GM12875 (cell line): ENCODE measurements at regions not wholly inside any gene's neighbourhood (a gene's known extent, or its start where the extent isn't known, plus 50 kb on each side); places are given as distances from the start of the nearest gene placed in this dataset.

ENCODE experiments used
- H3K4me3 ChIP-seq: one replicate; pipeline ENCODE4 v1.5.1; 2011; ENCODE audit warnings: low read depth, low read length, control low read depth
- TF ChIP-seq, protein P1 (sequence below): IDR thresholded peaks from 2 replicates; pipeline ENCODE4 v1.5.1; 2011; ENCODE audit warnings: low read depth, mild to moderate bottlenecking, control low read depth, inconsistent platforms, low read length, moderate library complexity, borderline replicate concordance; ENCODE audit not compliant: insufficient read depth

DNA sequence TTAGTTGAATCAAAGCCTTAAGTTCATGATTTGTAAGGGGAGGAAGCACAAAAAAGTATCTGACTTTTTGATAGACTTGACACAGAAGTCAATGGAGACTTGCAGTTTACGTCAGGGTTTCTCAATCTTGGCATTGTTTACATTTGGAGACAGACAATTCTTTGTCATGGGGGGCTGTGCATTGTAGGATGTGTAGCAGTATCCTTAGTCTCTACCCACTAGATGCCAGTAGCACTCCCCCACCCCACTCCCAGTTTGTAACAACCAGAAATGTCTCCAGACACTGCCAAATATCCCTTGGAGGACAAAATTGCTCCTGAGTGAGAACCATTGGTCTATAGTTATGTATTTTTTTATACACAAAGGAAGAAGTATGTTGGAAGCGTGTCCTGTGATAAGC, 434.1 kb downstream of the RFPL4B start:
- H3K4me3 ChIP-seq, result no peak overlapping the region
- TF ChIP-seq, protein P1, sequence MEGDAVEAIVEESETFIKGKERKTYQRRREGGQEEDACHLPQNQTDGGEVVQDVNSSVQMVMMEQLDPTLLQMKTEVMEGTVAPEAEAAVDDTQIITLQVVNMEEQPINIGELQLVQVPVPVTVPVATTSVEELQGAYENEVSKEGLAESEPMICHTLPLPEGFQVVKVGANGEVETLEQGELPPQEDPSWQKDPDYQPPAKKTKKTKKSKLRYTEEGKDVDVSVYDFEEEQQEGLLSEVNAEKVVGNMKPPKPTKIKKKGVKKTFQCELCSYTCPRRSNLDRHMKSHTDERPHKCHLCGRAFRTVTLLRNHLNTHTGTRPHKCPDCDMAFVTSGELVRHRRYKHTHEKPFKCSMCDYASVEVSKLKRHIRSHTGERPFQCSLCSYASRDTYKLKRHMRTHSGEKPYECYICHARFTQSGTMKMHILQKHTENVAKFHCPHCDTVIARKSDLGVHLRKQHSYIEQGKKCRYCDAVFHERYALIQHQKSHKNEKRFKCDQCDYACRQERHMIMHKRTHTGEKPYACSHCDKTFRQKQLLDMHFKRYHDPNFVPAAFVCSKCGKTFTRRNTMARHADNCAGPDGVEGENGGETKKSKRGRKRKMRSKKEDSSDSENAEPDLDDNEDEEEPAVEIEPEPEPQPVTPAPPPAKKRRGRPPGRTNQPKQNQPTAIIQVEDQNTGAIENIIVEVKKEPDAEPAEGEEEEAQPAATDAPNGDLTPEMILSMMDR, result no peak

DNA sequence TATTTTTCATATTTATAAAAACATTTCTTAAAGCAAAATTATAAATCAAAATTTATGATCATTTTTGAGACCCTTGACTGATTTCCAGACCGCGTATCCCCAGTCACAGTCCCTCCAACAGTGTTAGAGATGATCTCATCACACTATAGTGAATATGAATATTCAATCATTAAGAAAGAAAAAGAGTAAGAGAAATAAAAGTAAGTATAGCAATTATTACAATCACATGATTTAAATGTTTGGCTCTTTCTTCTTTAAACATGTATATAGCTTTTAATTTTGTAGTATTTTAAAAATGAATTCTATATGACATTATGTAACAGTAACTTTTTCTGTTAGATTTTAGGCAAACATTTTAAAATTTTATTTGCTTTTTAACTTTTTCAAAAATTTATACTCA, 438.3 kb downstream of the RFPL4B start:
- TF ChIP-seq, protein P1, result no peak
- H3K4me3 ChIP-seq, result no peak overlapping the region

DNA sequence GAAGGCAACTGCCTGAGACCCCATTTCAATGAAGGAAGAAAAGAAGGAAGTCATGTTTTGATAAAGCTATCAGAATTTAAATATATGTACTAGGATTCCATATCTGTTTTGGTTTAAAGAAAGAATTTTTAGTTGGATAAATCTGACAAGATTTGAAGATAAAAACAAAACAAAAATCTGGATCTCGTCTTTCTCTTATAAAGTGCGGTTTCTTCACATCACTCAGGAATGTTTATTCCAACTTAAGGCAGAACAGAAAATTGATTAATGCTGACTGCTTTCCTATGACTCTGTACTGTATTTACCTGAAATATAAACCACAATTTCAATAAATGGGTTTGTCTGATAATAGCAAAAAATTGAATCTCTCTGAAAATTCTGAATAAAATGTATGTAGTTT, 439.7 kb downstream of the RFPL4B start:
- no peak overlapping the region for H3K4me3 ChIP-seq
- TF ChIP-seq, protein P1, result no peak

DNA sequence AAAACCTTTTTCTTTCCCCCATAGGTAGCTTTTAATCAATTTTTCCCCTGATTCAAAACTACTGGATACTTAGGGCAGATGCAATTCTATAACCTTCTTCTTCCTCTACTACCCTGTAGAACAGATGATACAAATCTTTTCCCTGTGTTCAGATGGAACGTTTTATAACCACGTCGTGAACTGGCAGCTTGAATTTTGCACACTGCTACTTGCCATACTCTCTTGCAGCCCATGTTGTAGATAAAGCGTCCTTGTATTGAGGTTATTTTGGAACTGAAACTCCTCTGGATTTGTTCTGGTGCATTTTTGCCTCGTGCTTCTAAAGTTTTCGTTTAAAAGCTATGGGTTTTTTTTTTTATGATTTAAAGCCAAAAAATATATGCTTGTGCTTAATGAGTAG, 440.2 kb downstream of the RFPL4B start:
- TF ChIP-seq, protein P1, result no peak
- no peak overlapping the region for H3K4me3 ChIP-seq

DNA sequence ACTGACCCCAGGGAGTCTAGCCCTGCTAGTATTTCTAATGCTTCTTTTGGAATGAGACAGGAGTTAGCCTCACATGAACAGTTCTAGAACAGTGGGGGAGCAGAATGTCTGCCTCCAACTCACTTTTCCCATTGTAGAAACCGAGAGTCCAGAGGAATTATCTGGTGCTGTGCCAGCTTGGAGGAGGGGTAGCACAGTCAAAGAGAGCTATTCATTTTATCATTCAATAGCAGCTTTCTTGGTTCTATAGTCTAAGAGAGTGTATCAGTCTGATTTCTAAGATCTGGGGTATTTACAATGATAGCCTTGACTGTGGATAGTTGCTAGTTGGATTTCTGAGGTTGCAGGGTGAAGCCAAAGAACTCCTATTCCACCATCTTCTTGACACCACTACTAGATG, 448.2 kb downstream of the RFPL4B start:
- TF ChIP-seq, protein P1, result no peak
- no peak overlapping the region for H3K4me3 ChIP-seq

DNA sequence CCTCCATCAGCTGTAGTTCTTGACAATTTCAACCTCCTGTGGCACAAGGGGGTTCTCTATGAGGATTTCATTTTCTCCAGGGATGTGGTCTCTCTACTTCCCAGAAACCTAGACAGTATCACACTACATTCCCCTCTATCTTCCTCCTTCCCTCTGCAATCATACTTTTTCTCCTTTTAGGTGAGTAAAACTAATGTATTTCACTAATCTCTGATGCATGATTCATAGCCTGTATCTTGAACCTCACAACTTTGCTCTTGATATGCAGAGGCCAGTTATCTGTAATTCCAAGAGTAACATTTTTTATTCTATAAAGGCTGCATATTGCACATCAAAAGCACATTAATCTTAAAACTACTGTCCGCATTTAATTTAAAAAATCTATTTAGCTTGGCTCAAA, 449.6 kb downstream of the RFPL4B start:
- TF ChIP-seq, protein P1, result no peak
- no peak overlapping the region for H3K4me3 ChIP-seq

DNA sequence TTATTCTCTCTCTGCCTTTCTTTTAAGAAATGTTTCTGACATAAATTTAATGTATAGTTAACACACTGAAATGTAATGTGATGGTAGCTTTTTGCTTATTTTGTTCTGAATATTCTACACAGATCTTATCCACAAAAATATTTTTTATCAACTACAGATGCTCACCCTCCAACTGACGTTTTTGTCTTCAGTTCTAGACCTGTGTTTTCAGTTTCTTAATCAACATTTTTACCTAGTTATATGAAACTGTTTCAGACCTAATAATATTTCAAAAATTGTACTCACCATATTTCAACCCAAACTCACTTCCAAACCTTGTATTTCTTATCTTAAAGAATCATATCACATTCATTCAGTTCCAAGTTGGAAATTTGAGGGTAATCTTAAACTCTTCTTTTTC, 452.8 kb downstream of the RFPL4B start:
- TF ChIP-seq, protein P1, result no peak
- no peak overlapping the region for H3K4me3 ChIP-seq
